ENCODE measurements at regions not wholly inside any gene's neighbourhood (a gene's known extent, or its start where the extent isn't known, plus 50 kb on each side); places are given as distances from the start of the nearest gene placed in this dataset.
A peak's percentile ranks its signal among the peaks of the same experiment; 100 is the strongest.

GRCh38 chr2:126482582-126483464, 173.1 kb upstream of the GYPC start:
- Histone ChIP-seq H3K27me3 (no peaks in the 10 kb centered on the region), H3K36me3 (no peaks in the 10 kb centered on the region), H3K27ac (no peak overlapping the region), H3K4me3 (no peak overlapping the region), H3K9me3 (no peaks in the 10 kb centered on the region), H3K4me1 (no peaks in the 10 kb centered on the region)
- intact Hi-C loops (cut with DNase I): no loop called here
- DNase-seq (peak in 1 of 3 donors; percentile 30), ATAC-seq (peak; percentile 28 to 66 (median 38))
- TF ChIP-seq CTCF (IDR thresholded peaks at IDR 0.05): peak in 2 of 4 donors; percentile 20 to 25
- no peak for TF ChIP-seq POLR2A (IDR thresholded peaks at IDR 0.05)
- 76% methylated on average over 13 of the region's 19 CpGs for WGBS (ENCODE audit: insufficient coverage, low coverage, low lambda C conversion rate, missing lambda C conversion rate)

GRCh38 chr2:126494593-126494992, 161.4 kb upstream of the GYPC start:
- H3K4me1 ChIP-seq: no peaks in the 10 kb centered on the region
- no peaks in the 10 kb centered on the region for H3K27me3 ChIP-seq
- TF ChIP-seq CTCF (IDR thresholded peaks at IDR 0.05): no peak
- TF ChIP-seq POLR2A (IDR thresholded peaks at IDR 0.05): no peak
- no peak overlapping the region for H3K27ac ChIP-seq
- ATAC-seq (no peak), DNase-seq (no peak)
- intact Hi-C loops (cut with DNase I): no loop called here
- H3K9me3 ChIP-seq: no peaks in the 10 kb centered on the region
- no peaks in the 10 kb centered on the region for H3K36me3 ChIP-seq
- no peak overlapping the region for H3K4me3 ChIP-seq

GRCh38 chr2:126495189-126495588, 160.8 kb upstream of the GYPC start:
- intact Hi-C loops (cut with DNase I): no loop called here
- no peaks in the 10 kb centered on the region for H3K27me3 ChIP-seq
- H3K4me1 ChIP-seq: no peaks in the 10 kb centered on the region
- ATAC-seq: no peak
- no peak overlapping the region for H3K27ac ChIP-seq
- WGBS (ENCODE audit: insufficient coverage, low coverage, low lambda C conversion rate, missing lambda C conversion rate): 63% methylated on average over 2 of the region's 2 CpGs
- H3K36me3 ChIP-seq: no peaks in the 10 kb centered on the region
- no peak for TF ChIP-seq CTCF (IDR thresholded peaks at IDR 0.05)
- no peak overlapping the region for H3K4me3 ChIP-seq
- DNase-seq: no peak
- no peaks in the 10 kb centered on the region for H3K9me3 ChIP-seq

- TF ChIP-seq CTCF (IDR thresholded peaks at IDR 0.05): no peak
- no peak for TF ChIP-seq POLR2A (IDR thresholded peaks at IDR 0.05)
- H3K27me3 ChIP-seq: no peaks in the 10 kb centered on the region
- ATAC-seq (no peak), DNase-seq (no peak)
- intact Hi-C loops (cut with DNase I): no loop called here
- no peaks in the 10 kb centered on the region for H3K9me3 ChIP-seq
- no peak overlapping the region for H3K27ac ChIP-seq
- WGBS (ENCODE audit: insufficient coverage, low coverage, low lambda C conversion rate, missing lambda C conversion rate): 74% methylated on average over 5 of the region's 5 CpGs
- H3K4me1 ChIP-seq: no peaks in the 10 kb centered on the region
- H3K4me3 ChIP-seq: no peak overlapping the region
- no peaks in the 10 kb centered on the region for H3K36me3 ChIP-seq
Observed at GRCh38 chr2:126496493-126496892, 159.5 kb upstream of the GYPC start.

Measured in right lobe of liver (tissue), 6 donors.